ENCODE measurements at regions not wholly inside any gene's neighbourhood (a gene's known extent, or its start where the extent isn't known, plus 50 kb on each side); places are given as distances from the start of the nearest gene placed in this dataset.

DNA sequence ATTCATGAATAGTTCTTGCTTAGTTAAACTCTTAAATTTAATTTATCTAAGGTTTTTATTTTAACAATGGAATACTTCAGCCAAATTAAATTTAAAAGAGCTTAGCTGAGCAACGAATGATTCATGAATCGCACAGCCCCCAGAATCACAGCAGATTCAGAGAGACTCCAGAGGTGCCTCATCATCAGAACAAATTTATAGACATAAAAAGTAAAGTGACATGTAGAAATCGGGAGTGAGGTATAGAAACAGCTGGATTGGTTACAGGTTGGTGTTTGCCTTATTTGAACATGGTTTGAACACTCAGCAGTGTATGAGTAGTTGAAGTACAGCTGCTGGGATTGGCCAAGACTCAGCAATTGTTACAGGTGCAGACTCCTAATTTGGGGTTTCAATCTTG is 132.7 kb upstream of the MAP3K4 start (continued):
- TF ChIP-seq, protein P1, sequence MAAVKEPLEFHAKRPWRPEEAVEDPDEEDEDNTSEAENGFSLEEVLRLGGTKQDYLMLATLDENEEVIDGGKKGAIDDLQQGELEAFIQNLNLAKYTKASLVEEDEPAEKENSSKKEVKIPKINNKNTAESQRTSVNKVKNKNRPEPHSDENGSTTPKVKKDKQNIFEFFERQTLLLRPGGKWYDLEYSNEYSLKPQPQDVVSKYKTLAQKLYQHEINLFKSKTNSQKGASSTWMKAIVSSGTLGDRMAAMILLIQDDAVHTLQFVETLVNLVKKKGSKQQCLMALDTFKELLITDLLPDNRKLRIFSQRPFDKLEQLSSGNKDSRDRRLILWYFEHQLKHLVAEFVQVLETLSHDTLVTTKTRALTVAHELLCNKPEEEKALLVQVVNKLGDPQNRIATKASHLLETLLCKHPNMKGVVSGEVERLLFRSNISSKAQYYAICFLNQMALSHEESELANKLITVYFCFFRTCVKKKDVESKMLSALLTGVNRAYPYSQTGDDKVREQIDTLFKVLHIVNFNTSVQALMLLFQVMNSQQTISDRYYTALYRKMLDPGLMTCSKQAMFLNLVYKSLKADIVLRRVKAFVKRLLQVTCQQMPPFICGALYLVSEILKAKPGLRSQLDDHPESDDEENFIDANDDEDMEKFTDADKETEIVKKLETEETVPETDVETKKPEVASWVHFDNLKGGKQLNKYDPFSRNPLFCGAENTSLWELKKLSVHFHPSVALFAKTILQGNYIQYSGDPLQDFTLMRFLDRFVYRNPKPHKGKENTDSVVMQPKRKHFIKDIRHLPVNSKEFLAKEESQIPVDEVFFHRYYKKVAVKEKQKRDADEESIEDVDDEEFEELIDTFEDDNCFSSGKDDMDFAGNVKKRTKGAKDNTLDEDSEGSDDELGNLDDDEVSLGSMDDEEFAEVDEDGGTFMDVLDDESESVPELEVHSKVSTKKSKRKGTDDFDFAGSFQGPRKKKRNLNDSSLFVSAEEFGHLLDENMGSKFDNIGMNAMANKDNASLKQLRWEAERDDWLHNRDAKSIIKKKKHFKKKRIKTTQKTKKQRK (IDR thresholded peaks at IDR 0.05; ENCODE audit: low read depth, low read length) = no peak
- no peak for TF ChIP-seq HDAC2 (IDR thresholded peaks at IDR 0.05)
- TF ChIP-seq, protein P2, sequence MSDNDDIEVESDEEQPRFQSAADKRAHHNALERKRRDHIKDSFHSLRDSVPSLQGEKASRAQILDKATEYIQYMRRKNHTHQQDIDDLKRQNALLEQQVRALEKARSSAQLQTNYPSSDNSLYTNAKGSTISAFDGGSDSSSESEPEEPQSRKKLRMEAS (IDR thresholded peaks at IDR 0.05; ENCODE audit: low read depth, low read length) = no peak
- TF ChIP-seq, protein P3, sequence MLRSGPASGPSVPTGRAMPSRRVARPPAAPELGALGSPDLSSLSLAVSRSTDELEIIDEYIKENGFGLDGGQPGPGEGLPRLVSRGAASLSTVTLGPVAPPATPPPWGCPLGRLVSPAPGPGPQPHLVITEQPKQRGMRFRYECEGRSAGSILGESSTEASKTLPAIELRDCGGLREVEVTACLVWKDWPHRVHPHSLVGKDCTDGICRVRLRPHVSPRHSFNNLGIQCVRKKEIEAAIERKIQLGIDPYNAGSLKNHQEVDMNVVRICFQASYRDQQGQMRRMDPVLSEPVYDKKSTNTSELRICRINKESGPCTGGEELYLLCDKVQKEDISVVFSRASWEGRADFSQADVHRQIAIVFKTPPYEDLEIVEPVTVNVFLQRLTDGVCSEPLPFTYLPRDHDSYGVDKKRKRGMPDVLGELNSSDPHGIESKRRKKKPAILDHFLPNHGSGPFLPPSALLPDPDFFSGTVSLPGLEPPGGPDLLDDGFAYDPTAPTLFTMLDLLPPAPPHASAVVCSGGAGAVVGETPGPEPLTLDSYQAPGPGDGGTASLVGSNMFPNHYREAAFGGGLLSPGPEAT (IDR thresholded peaks at IDR 0.05; ENCODE audit: low read depth) = no peak
- no peak for TF ChIP-seq POU2F2 (IDR thresholded peaks at IDR 0.05; ENCODE audit: borderline replicate concordance, low read depth, low read length)
- no peak for TF ChIP-seq KAT2A (conservative IDR thresholded peaks at IDR 0.05; ENCODE audit: control insufficient read depth, low read depth, low read length)
- no peak for TF ChIP-seq POLR2AphosphoS2 (IDR thresholded peaks at IDR 0.05; ENCODE audit: low read depth, low read length)
- no peak for TF ChIP-seq MXI1 (IDR thresholded peaks at IDR 0.05; ENCODE audit: low read depth, low read length)

DNA sequence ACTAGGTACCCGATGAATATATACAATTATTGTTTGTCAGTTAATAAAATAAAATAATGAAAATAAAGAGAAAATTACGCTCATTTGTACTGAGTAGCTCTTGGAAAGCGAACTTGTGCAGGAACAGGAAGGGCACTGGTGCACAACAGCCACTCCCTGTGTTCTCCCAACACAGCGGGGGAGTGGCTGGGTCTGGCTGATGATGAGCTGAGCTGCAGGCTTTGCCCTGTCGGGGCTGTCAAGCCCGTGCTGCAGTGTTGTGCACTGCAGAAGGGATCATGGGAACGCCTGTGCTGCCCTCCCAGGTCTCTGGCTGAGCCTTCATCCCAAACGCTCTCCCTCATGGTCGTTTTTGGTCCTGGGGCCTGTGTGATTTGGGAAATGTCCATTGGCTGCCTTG is 131.7 kb upstream of the MAP3K4 start:
- 5% methylated on average over 9 of the region's 9 CpGs for WGBS (ENCODE audit: insufficient coverage, insufficient replicate concordance, low lambda C conversion rate, missing lambda C conversion rate)
- no peak overlapping the region for H2AFZ ChIP-seq (ENCODE audit: control insufficient read depth, low read depth, low read length)
- SMC1A ChIA-PET (ENCODE audit: uncharacterized antibody, unreplicated experiment) = no interaction called here
- no peak for ATAC-seq
- no peak for FAIRE-seq
- in situ Hi-C loops (cut with MboI) (no loop called here), intact Hi-C loops (cut with micrococcal nuclease; ENCODE audit: unreplicated experiment) (no loop called here)
- CTCF ChIA-PET = no interaction called here
- no peak overlapping the region for H3K27ac ChIP-seq (ENCODE audit: control insufficient read depth, insufficient read depth)
- no peak overlapping the region for H3K4me3 ChIP-seq
- H3K4me1 ChIP-seq (ENCODE audit: control insufficient read depth, insufficient read depth, low read length) = no peaks in the 10 kb centered on the region
- no peaks in the 10 kb centered on the region for H3K27me3 ChIP-seq (replicated peaks in 1 of 2; ENCODE audit: control insufficient read depth in 2 of 2, insufficient read depth in 2 of 2, low read length in 1 of 2)
- no peaks in the 10 kb centered on the region for H3K79me2 ChIP-seq (ENCODE audit: control insufficient read depth, insufficient read depth, low read length)
- no peaks in the 10 kb centered on the region for H4K20me1 ChIP-seq (ENCODE audit: control insufficient read depth, insufficient read depth)
- H3K9ac ChIP-seq (ENCODE audit: control insufficient read depth, insufficient read depth, low read length) = no peak overlapping the region
- no TSS peak for BruUV-seq (replicated peaks)
- H3K36me3 ChIP-seq (ENCODE audit: control insufficient read depth in 2 of 2, insufficient read depth in 2 of 2, low read length in 1 of 2) = no peaks in the 10 kb centered on the region
- H3K9me3 ChIP-seq (replicated peaks; ENCODE audit: control insufficient read depth, insufficient read depth, low read length) = no peaks in the 10 kb centered on the region; the same call in 2 of the 3 replicates
- DNase-seq (ENCODE audit: low read depth, low spot score) = no peak
- no peak overlapping the region for H3K4me2 ChIP-seq (ENCODE audit: control insufficient read depth, insufficient read depth)
- POLR2A ChIA-PET = no interaction called here
- RAD21 ChIA-PET (ENCODE audit: unreplicated experiment) = no interaction called here
- TF ChIP-seq IKZF2 (IDR thresholded peaks at IDR 0.05) (no peak), POLR2AphosphoS5 (IDR thresholded peaks at IDR 0.05; ENCODE audit: low read length) (no peak), JUND (IDR thresholded peaks at IDR 0.05; ENCODE audit: low read depth, low read length) (no peak), STAT3 (IDR thresholded peaks at IDR 0.05; ENCODE audit: low read depth, low read length) (no peak), FOS (IDR thresholded peaks at IDR 0.05; ENCODE audit: borderline replicate concordance, extremely low read depth, insufficient read length) (no peak), KLF5 (IDR thresholded peaks at IDR 0.05; ENCODE audit: partially characterized antibody) (no peak), ZSCAN29 (IDR thresholded peaks at IDR 0.05) (no peak)
- TF ChIP-seq, protein P3 (IDR thresholded peaks at IDR 0.05; ENCODE audit: low read depth) = no peak

Data from GM12878 (cell line).